ENCODE measurements at regions not wholly inside any gene's neighbourhood (a gene's known extent, or its start where the extent isn't known, plus 50 kb on each side); places are given as distances from the start of the nearest gene placed in this dataset.

DNA sequence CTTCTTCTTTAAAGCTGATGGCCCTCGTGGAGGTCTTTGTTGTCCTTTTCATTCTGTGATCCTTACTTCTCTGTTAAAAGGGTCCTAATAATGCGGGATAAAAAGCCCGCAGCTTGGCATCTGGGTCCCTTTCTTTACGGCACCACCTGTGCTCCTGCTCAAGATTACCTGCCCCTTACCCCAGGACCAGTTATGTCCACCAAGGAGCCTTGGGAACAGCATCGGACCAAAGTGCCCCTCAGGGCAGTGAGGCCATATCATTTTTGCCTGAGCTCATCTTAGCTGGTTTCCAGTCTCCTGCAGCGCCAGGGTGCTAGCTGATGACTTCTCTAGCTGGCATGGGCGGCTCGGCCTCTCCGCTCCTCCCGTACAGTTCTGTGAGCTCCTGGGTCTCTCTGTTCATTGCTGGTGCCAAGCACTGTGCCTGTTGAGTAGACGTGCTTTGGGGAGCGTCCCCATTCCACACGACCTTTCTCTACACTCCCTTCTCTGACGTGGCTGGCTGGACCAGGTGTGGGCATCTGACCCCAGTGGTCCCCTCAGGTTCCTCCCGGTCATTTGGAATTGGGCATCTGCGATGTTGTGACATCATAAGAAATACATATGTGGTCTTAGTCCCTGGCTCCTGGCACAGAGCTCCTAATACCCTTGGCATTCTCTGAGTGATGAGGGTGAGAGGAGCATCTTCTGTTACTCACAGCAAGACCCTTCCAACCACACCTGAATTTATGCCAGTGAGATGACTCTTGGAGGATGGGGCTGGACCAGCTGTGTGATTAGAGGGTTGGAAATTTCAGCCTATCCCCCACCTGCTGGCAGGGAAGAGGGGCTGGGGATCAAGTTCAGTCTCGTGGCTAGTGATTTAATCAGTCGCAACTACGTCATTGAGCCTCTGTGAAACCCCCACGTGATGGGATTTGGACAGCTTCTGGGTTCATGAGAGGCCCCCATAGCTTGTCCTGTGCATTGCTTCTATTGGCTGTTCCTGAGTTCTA is 134.2 kb upstream of the HS6ST1 start:
- DNase-seq (ENCODE audit: low spot score): peak; percentile 17
- Histone ChIP-seq H3K4me1 (ENCODE audit: control insufficient read depth in 4 of 4, insufficient read depth in 4 of 4, low read length in 3 of 4) (no peaks in the 10 kb centered on the region), H3K27ac (ENCODE audit: low read depth in 1 of 2, low read length in 2 of 2) (no peak overlapping the region), H3K9me3 (ENCODE audit: control insufficient read depth in 4 of 4, low read length in 3 of 4) (no peaks in the 10 kb centered on the region), H3K9ac (ENCODE audit: low read depth in 1 of 2, low read length in 2 of 2) (no peak overlapping the region), H3K4me3 (ENCODE audit: low read depth in 1 of 3, low read length in 3 of 3) (no peak overlapping the region), H3K27me3 (ENCODE audit: control insufficient read depth in 4 of 4, insufficient read depth in 4 of 4, low read length in 3 of 4) (no peaks in the 10 kb centered on the region), H3K36me3 (ENCODE audit: control insufficient read depth in 4 of 4, insufficient read depth in 3 of 4, low read depth in 1 of 4, low read length in 3 of 4) (no peaks in the 10 kb centered on the region)
- TF ChIP-seq HNF4A (conservative IDR thresholded peaks at IDR 0.05) (no peak), RAD21 (IDR thresholded peaks at IDR 0.05) (no peak), GABPA (IDR thresholded peaks at IDR 0.05 in 1 of 2, conservative IDR thresholded peaks at IDR 0.05 in 1 of 2) (no peak), SP1 (IDR thresholded peaks at IDR 0.05) (no peak), YY1 (IDR thresholded peaks at IDR 0.05) (no peak), JUND (IDR thresholded peaks at IDR 0.05) (no peak), RXRA (IDR thresholded peaks at IDR 0.05) (no peak), FOXA1 (IDR thresholded peaks at IDR 0.05) (no peak), FOXA2 (IDR thresholded peaks at IDR 0.05) (no peak), TAF1 (conservative IDR thresholded peaks at IDR 0.05) (no peak)
- TF ChIP-seq, protein P1, sequence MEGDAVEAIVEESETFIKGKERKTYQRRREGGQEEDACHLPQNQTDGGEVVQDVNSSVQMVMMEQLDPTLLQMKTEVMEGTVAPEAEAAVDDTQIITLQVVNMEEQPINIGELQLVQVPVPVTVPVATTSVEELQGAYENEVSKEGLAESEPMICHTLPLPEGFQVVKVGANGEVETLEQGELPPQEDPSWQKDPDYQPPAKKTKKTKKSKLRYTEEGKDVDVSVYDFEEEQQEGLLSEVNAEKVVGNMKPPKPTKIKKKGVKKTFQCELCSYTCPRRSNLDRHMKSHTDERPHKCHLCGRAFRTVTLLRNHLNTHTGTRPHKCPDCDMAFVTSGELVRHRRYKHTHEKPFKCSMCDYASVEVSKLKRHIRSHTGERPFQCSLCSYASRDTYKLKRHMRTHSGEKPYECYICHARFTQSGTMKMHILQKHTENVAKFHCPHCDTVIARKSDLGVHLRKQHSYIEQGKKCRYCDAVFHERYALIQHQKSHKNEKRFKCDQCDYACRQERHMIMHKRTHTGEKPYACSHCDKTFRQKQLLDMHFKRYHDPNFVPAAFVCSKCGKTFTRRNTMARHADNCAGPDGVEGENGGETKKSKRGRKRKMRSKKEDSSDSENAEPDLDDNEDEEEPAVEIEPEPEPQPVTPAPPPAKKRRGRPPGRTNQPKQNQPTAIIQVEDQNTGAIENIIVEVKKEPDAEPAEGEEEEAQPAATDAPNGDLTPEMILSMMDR (IDR thresholded peaks at IDR 0.05; ENCODE audit: low read depth, low read length, missing input control): no peak
- TF ChIP-seq, protein P2, sequence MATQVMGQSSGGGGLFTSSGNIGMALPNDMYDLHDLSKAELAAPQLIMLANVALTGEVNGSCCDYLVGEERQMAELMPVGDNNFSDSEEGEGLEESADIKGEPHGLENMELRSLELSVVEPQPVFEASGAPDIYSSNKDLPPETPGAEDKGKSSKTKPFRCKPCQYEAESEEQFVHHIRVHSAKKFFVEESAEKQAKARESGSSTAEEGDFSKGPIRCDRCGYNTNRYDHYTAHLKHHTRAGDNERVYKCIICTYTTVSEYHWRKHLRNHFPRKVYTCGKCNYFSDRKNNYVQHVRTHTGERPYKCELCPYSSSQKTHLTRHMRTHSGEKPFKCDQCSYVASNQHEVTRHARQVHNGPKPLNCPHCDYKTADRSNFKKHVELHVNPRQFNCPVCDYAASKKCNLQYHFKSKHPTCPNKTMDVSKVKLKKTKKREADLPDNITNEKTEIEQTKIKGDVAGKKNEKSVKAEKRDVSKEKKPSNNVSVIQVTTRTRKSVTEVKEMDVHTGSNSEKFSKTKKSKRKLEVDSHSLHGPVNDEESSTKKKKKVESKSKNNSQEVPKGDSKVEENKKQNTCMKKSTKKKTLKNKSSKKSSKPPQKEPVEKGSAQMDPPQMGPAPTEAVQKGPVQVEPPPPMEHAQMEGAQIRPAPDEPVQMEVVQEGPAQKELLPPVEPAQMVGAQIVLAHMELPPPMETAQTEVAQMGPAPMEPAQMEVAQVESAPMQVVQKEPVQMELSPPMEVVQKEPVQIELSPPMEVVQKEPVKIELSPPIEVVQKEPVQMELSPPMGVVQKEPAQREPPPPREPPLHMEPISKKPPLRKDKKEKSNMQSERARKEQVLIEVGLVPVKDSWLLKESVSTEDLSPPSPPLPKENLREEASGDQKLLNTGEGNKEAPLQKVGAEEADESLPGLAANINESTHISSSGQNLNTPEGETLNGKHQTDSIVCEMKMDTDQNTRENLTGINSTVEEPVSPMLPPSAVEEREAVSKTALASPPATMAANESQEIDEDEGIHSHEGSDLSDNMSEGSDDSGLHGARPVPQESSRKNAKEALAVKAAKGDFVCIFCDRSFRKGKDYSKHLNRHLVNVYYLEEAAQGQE (IDR thresholded peaks at IDR 0.05): no peak
- TF ChIP-seq, protein P3, sequence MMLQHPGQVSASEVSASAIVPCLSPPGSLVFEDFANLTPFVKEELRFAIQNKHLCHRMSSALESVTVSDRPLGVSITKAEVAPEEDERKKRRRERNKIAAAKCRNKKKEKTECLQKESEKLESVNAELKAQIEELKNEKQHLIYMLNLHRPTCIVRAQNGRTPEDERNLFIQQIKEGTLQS (IDR thresholded peaks at IDR 0.05): no peak
- 93% methylated on average over 20 of the region's 20 CpGs for WGBS

DNA sequence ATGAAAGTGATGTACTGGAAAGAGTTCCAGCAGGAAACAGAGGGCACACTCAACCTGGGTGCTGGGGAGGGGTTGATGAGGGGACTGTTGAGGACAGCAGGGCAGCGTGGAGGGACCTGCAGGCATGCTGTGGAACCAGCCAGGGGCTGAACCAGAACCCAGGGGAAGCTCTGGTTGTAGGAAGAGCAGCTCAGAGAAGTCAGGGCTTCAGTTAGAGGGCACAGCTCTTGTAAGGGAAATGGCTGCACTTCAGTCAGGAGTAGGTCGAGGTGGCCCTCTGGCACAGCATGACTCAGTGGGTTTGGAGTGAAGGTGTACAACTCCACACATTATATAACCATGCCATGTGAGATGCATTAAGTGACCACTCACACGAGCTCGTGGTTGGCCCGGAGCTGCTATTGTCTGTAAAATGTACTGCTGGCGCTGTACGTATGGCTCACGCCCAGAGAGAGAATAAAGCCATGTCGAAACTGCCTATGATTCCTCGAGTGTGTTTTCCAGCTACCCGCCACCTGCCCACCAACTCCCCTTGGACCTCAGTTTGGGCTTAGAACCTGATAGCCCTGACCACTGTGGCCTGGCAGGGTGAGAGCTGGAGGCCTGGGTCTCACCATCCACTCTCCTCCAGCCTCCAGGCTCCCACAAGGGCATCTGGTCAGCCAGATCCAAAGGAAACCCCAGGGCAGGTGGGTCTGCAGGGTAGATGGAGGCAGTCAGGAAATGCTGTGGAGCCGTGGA is 136.5 kb upstream of the HS6ST1 start:
- WGBS: 93% methylated on average over 12 of the region's 12 CpGs
- no peaks in the 10 kb centered on the region for H3K9me3 ChIP-seq (ENCODE audit: control insufficient read depth in 4 of 4, low read length in 3 of 4)
- DNase-seq (ENCODE audit: low spot score): peak; percentile 20
- no peaks in the 10 kb centered on the region for H3K4me1 ChIP-seq (ENCODE audit: control insufficient read depth in 4 of 4, insufficient read depth in 4 of 4, low read length in 3 of 4)
- H3K9ac ChIP-seq (ENCODE audit: low read depth in 1 of 2, low read length in 2 of 2): no peak overlapping the region
- no peaks in the 10 kb centered on the region for H3K27me3 ChIP-seq (ENCODE audit: control insufficient read depth in 4 of 4, insufficient read depth in 4 of 4, low read length in 3 of 4)
- no peak overlapping the region for H3K4me3 ChIP-seq (ENCODE audit: low read depth in 1 of 3, low read length in 3 of 3)
- no peak overlapping the region for H3K27ac ChIP-seq (ENCODE audit: low read depth in 1 of 2, low read length in 2 of 2)
- no peaks in the 10 kb centered on the region for H3K36me3 ChIP-seq (ENCODE audit: control insufficient read depth in 4 of 4, insufficient read depth in 3 of 4, low read depth in 1 of 4, low read length in 3 of 4)
- TF ChIP-seq, protein P4, sequence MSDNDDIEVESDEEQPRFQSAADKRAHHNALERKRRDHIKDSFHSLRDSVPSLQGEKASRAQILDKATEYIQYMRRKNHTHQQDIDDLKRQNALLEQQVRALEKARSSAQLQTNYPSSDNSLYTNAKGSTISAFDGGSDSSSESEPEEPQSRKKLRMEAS (IDR thresholded peaks at IDR 0.05): no peak
- TF ChIP-seq, protein P1 (IDR thresholded peaks at IDR 0.05; ENCODE audit: low read depth, low read length, missing input control): no peak
- TF ChIP-seq RXRA (IDR thresholded peaks at IDR 0.05) (no peak), FOXA2 (IDR thresholded peaks at IDR 0.05) (no peak), HNF4A (conservative IDR thresholded peaks at IDR 0.05) (no peak), RAD21 (IDR thresholded peaks at IDR 0.05) (no peak), GABPA (IDR thresholded peaks at IDR 0.05 in 1 of 2, conservative IDR thresholded peaks at IDR 0.05 in 1 of 2) (no peak), FOXA1 (IDR thresholded peaks at IDR 0.05) (no peak), YY1 (IDR thresholded peaks at IDR 0.05) (no peak), NR2F2 (IDR thresholded peaks at IDR 0.05) (no peak), EGR1 (IDR thresholded peaks at IDR 0.05; ENCODE audit: low read depth in 2 of 2) (no peak), JUND (IDR thresholded peaks at IDR 0.05) (no peak), SP1 (IDR thresholded peaks at IDR 0.05) (no peak)
- TF ChIP-seq, protein P3 (IDR thresholded peaks at IDR 0.05): no peak
- TF ChIP-seq, protein P5, sequence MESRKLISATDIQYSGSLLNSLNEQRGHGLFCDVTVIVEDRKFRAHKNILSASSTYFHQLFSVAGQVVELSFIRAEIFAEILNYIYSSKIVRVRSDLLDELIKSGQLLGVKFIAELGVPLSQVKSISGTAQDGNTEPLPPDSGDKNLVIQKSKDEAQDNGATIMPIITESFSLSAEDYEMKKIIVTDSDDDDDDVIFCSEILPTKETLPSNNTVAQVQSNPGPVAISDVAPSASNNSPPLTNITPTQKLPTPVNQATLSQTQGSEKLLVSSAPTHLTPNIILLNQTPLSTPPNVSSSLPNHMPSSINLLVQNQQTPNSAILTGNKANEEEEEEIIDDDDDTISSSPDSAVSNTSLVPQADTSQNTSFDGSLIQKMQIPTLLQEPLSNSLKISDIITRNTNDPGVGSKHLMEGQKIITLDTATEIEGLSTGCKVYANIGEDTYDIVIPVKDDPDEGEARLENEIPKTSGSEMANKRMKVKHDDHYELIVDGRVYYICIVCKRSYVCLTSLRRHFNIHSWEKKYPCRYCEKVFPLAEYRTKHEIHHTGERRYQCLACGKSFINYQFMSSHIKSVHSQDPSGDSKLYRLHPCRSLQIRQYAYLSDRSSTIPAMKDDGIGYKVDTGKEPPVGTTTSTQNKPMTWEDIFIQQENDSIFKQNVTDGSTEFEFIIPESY (IDR thresholded peaks at IDR 0.05): no peak

All from liver (tissue), 8 donors.